Liver (tissue), 3 donors: ENCODE measurements at regions not wholly inside any gene's neighbourhood (a gene's known extent, or its start where the extent isn't known, plus 50 kb on each side); places are given as distances from the start of the nearest gene placed in this dataset.
"Not testable (repeated sequence)": the region's sequence is repeated elsewhere in the genome, so short reads cannot be mapped to it uniquely, and the experiment has no call there.

Experiments
- HNF4G ChIP-seq: IDR thresholded peaks from 2 replicates; pipeline ENCODE4 v1.6.1; 2016; ENCODE audit warnings: antibody characterized with exemption
- JUND ChIP-seq, 2 donors: IDR thresholded peaks; 2 replicates each; pipeline ENCODE4 v1.6.1; 2016; ENCODE audit warnings: antibody characterized with exemption in 2 of 2
- RAD21 ChIP-seq, 2 donors: IDR thresholded peaks; 2 replicates each; pipeline ENCODE4 v1.6.1; 2016; ENCODE audit warnings: antibody characterized with exemption in 2 of 2, mild to moderate bottlenecking in 2 of 2
- RXRA ChIP-seq, 2 donors: IDR thresholded peaks; 2 replicates each; pipeline ENCODE4 v1.6.1; 2017 to 2018; ENCODE audit warnings: antibody characterized with exemption in 2 of 2, mild to moderate bottlenecking in 1 of 2
- SP1 ChIP-seq: IDR thresholded peaks from 2 replicates; pipeline ENCODE4 v1.6.1; 2018; ENCODE audit warnings: antibody characterized with exemption, mild to moderate bottlenecking
- TAF1 ChIP-seq: conservative IDR thresholded peaks from 2 replicates; pipeline ENCODE4 v1.6.1; 2016; ENCODE audit warnings: antibody characterized with exemption, mild to moderate bottlenecking
- YY1 ChIP-seq: IDR thresholded peaks from 2 replicates; pipeline ENCODE4 v1.6.1; 2016; ENCODE audit warnings: antibody characterized with exemption, mild to moderate bottlenecking
- TF ChIP-seq, protein P1 (sequence below): fragments of 150-350 bp; IDR thresholded peaks from 2 replicates; pipeline ENCODE4 v1.5.1; 2017; ENCODE audit warnings: improper control_type of control experiment, low read depth, low read length; ENCODE audit not compliant: missing input control
- TF ChIP-seq, protein P2 (sequence below): IDR thresholded peaks from 2 replicates; pipeline ENCODE4 v1.6.1; 2016; ENCODE audit warnings: antibody characterized with exemption
- TF ChIP-seq, protein P3 (sequence below): IDR thresholded peaks from 2 replicates; pipeline ENCODE4 v1.6.1; 2016; ENCODE audit warnings: antibody characterized with exemption, mild to moderate bottlenecking
- donor health status: healthy.
- donor health status: healthy.

DNA sequence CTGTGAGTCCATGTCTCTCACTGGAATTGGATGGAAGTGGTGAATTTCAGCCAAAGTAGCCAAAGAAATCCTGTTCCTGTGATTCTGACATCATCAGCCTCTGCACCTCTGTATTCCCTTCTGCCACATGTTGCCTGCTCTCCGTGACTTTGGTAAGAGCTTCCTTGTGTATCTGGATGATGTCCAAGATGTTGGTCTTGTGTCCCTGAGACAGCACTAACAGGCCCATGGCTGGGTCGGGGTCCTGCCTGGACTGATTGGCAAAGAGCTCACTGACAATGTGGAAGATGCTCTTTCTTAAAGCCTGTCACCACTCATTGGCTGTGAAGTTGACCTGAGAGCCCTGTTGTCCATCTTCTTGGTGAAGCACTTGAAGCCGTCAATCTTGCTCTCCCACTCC is 247.3 kb downstream of the CWH43 start:
- TF ChIP-seq, protein P1, sequence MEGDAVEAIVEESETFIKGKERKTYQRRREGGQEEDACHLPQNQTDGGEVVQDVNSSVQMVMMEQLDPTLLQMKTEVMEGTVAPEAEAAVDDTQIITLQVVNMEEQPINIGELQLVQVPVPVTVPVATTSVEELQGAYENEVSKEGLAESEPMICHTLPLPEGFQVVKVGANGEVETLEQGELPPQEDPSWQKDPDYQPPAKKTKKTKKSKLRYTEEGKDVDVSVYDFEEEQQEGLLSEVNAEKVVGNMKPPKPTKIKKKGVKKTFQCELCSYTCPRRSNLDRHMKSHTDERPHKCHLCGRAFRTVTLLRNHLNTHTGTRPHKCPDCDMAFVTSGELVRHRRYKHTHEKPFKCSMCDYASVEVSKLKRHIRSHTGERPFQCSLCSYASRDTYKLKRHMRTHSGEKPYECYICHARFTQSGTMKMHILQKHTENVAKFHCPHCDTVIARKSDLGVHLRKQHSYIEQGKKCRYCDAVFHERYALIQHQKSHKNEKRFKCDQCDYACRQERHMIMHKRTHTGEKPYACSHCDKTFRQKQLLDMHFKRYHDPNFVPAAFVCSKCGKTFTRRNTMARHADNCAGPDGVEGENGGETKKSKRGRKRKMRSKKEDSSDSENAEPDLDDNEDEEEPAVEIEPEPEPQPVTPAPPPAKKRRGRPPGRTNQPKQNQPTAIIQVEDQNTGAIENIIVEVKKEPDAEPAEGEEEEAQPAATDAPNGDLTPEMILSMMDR: not testable (repeated sequence)
- TF ChIP-seq, protein P2, sequence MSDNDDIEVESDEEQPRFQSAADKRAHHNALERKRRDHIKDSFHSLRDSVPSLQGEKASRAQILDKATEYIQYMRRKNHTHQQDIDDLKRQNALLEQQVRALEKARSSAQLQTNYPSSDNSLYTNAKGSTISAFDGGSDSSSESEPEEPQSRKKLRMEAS: not testable (repeated sequence)
- TF ChIP-seq, protein P3, sequence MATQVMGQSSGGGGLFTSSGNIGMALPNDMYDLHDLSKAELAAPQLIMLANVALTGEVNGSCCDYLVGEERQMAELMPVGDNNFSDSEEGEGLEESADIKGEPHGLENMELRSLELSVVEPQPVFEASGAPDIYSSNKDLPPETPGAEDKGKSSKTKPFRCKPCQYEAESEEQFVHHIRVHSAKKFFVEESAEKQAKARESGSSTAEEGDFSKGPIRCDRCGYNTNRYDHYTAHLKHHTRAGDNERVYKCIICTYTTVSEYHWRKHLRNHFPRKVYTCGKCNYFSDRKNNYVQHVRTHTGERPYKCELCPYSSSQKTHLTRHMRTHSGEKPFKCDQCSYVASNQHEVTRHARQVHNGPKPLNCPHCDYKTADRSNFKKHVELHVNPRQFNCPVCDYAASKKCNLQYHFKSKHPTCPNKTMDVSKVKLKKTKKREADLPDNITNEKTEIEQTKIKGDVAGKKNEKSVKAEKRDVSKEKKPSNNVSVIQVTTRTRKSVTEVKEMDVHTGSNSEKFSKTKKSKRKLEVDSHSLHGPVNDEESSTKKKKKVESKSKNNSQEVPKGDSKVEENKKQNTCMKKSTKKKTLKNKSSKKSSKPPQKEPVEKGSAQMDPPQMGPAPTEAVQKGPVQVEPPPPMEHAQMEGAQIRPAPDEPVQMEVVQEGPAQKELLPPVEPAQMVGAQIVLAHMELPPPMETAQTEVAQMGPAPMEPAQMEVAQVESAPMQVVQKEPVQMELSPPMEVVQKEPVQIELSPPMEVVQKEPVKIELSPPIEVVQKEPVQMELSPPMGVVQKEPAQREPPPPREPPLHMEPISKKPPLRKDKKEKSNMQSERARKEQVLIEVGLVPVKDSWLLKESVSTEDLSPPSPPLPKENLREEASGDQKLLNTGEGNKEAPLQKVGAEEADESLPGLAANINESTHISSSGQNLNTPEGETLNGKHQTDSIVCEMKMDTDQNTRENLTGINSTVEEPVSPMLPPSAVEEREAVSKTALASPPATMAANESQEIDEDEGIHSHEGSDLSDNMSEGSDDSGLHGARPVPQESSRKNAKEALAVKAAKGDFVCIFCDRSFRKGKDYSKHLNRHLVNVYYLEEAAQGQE: not testable (repeated sequence)
- TF ChIP-seq RXRA (IDR thresholded peaks at IDR 0.05); HNF4G; TAF1; SP1; YY1; RAD21 (IDR thresholded peaks at IDR 0.05); JUND (IDR thresholded peaks at IDR 0.05): not testable (repeated sequence)
